Liver (tissue), 8 donors: ENCODE measurements at regions not wholly inside any gene's neighbourhood (a gene's known extent, or its start where the extent isn't known, plus 50 kb on each side); places are given as distances from the start of the nearest gene placed in this dataset.

Experiments
- DNase-seq: peaks from one replicate; pipeline ENCODE4 v3.0.0-alpha.2; 2017; ENCODE audit warnings: low spot score
- H3K27ac ChIP-seq, 2 donors: one replicate each; pipeline ENCODE4 v1.7.0; 2013; ENCODE audit warnings: inconsistent platforms in 2 of 2, low read length in 2 of 2, control low read depth in 1 of 2, low read depth in 1 of 2, mild to moderate bottlenecking in 1 of 2
- H3K27me3 ChIP-seq, 4 donors: one replicate each; pipeline versions ENCODE4 v1.6.1 to v1.7.0; 2013; ENCODE audit warnings: low read length in 3 of 4, inconsistent platforms in 1 of 4, mild to moderate bottlenecking in 1 of 4, moderate library complexity in 1 of 4; ENCODE audit not compliant: control insufficient read depth in 4 of 4, insufficient read depth in 4 of 4
- H3K36me3 ChIP-seq, 4 donors: one replicate each; pipeline versions ENCODE4 v1.6.1 to v1.7.0; 2013; ENCODE audit warnings: low read length in 3 of 4, mild to moderate bottlenecking in 3 of 4, low read depth in 1 of 4, moderate library complexity in 1 of 4; ENCODE audit not compliant: control insufficient read depth in 4 of 4, insufficient read depth in 3 of 4
- H3K4me1 ChIP-seq, 4 donors: one replicate each; pipeline versions ENCODE4 v1.6.1 to v1.7.0; 2013; ENCODE audit warnings: low read length in 3 of 4, mild to moderate bottlenecking in 3 of 4, moderate library complexity in 1 of 4; ENCODE audit not compliant: control insufficient read depth in 4 of 4, insufficient read depth in 4 of 4
- H3K4me3 ChIP-seq, 3 donors: one replicate each; pipeline versions ENCODE4 v1.6.1 to v1.7.0; 2013; ENCODE audit warnings: low read length in 3 of 3, control low read depth in 1 of 3, low read depth in 1 of 3, mild to moderate bottlenecking in 1 of 3
- H3K9ac ChIP-seq, 2 donors: one replicate each; pipeline ENCODE4 v1.7.0; 2013; ENCODE audit warnings: low read length in 2 of 2, mild to moderate bottlenecking in 2 of 2, moderate library complexity in 2 of 2, control low read depth in 1 of 2, low read depth in 1 of 2
- H3K9me3 ChIP-seq, 4 donors: one replicate each; pipeline versions ENCODE4 v1.6.1 to v1.7.0; 2013; ENCODE audit warnings: low read length in 3 of 4; ENCODE audit not compliant: control insufficient read depth in 4 of 4
- EGR1 ChIP-seq, 2 donors: IDR thresholded peaks; 2 replicates each; pipeline ENCODE4 v1.6.1; 2016 to 2018; ENCODE audit warnings: antibody characterized with exemption in 2 of 2, low read depth in 2 of 2
- FOXA1 ChIP-seq: IDR thresholded peaks from 2 replicates; pipeline ENCODE4 v1.6.1; 2016; ENCODE audit warnings: antibody characterized with exemption
- FOXA2 ChIP-seq: IDR thresholded peaks from 2 replicates; pipeline ENCODE4 v1.6.1; 2016; ENCODE audit warnings: antibody characterized with exemption
- GABPA ChIP-seq, 2 donors: IDR thresholded peaks in 1 of 2; conservative IDR thresholded peaks in 1 of 2; 2 replicates each; pipeline ENCODE4 v1.6.1; 2016; ENCODE audit warnings: antibody characterized with exemption in 2 of 2, mild to moderate bottlenecking in 1 of 2, moderate library complexity in 1 of 2
- HNF4A ChIP-seq, 2 donors: conservative IDR thresholded peaks; 2 replicates each; pipeline ENCODE4 v1.6.1; 2016; ENCODE audit warnings: antibody characterized with exemption in 2 of 2, mild to moderate bottlenecking in 2 of 2
- HNF4G ChIP-seq: IDR thresholded peaks from 2 replicates; pipeline ENCODE4 v1.6.1; 2016; ENCODE audit warnings: antibody characterized with exemption
- JUND ChIP-seq, 2 donors: IDR thresholded peaks; 2 replicates each; pipeline ENCODE4 v1.6.1; 2016; ENCODE audit warnings: antibody characterized with exemption in 2 of 2
- MAX ChIP-seq: IDR thresholded peaks from 2 replicates; pipeline ENCODE4 v1.6.1; 2016; ENCODE audit warnings: antibody characterized with exemption
- NR2F2 ChIP-seq: IDR thresholded peaks from 2 replicates; pipeline ENCODE4 v1.6.1; 2016; ENCODE audit warnings: antibody characterized with exemption
- RAD21 ChIP-seq, 2 donors: IDR thresholded peaks; 2 replicates each; pipeline ENCODE4 v1.6.1; 2016; ENCODE audit warnings: antibody characterized with exemption in 2 of 2, mild to moderate bottlenecking in 2 of 2
- RXRA ChIP-seq, 2 donors: IDR thresholded peaks; 2 replicates each; pipeline ENCODE4 v1.6.1; 2017 to 2018; ENCODE audit warnings: antibody characterized with exemption in 2 of 2, mild to moderate bottlenecking in 1 of 2
- SP1 ChIP-seq: IDR thresholded peaks from 2 replicates; pipeline ENCODE4 v1.6.1; 2018; ENCODE audit warnings: antibody characterized with exemption, mild to moderate bottlenecking
- TAF1 ChIP-seq: conservative IDR thresholded peaks from 2 replicates; pipeline ENCODE4 v1.6.1; 2016; ENCODE audit warnings: antibody characterized with exemption, mild to moderate bottlenecking
- YY1 ChIP-seq: IDR thresholded peaks from 2 replicates; pipeline ENCODE4 v1.6.1; 2016; ENCODE audit warnings: antibody characterized with exemption, mild to moderate bottlenecking
- WGBS: extraction: QIAGEN DNeasy Blood & Tissue Kit; methylation state at CpG from one replicate; pipeline ENCODE4 v1.1.7; 2013; 5-methylcytosine and 5-hydroxymethylcytosine counted together
- TF ChIP-seq, protein P1 (sequence below): IDR thresholded peaks from 2 replicates; pipeline ENCODE4 v1.6.1; 2016; ENCODE audit warnings: antibody characterized with exemption
- TF ChIP-seq, protein P2 (sequence below): fragments of 150-350 bp; IDR thresholded peaks from 2 replicates; pipeline ENCODE4 v1.5.1; 2017; ENCODE audit warnings: improper control_type of control experiment, low read depth, low read length; ENCODE audit not compliant: missing input control
- TF ChIP-seq, protein P3 (sequence below): IDR thresholded peaks from 2 replicates; pipeline ENCODE4 v1.6.1; 2016; ENCODE audit warnings: antibody characterized with exemption
- TF ChIP-seq, protein P4 (sequence below): IDR thresholded peaks from 2 replicates; pipeline ENCODE4 v1.6.1; 2016; ENCODE audit warnings: antibody characterized with exemption, mild to moderate bottlenecking
- donor health status: healthy.
- donor health status: healthy.
- donor health status: healthy.
- donor health status: healthy.
- donor health status: healthy.

DNA sequence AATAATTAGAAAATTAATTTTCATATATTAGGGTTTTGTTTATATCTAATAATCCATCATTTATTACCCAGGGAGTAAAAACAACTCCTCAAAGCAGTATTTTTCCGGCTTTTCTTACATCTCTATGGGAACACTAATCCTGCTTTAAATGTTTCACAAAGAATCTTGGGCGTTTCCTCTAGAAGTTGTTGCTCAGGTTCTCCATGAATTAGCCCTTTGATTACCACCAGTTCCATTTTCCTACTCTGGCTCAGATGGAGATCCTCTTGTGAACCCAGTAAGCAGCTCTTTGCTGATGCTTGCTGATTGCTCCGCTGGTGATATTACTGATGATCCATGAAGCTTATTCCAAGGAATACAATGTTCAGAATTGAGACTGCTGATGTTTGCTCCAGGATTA, 78.5 kb upstream of the PKP2 start:
- no peak overlapping the region for H3K9ac ChIP-seq
- H3K9me3 ChIP-seq, result no peaks in the 10 kb centered on the region
- H3K4me3 ChIP-seq, result no peak overlapping the region
- H3K27ac ChIP-seq, result no peak overlapping the region
- TF ChIP-seq FOXA1 (no peak), FOXA2 (no peak), RXRA (IDR thresholded peaks at IDR 0.05) (no peak), MAX (no peak), EGR1 (IDR thresholded peaks at IDR 0.05; ENCODE audit: low read depth in 2 of 2) (no peak), JUND (IDR thresholded peaks at IDR 0.05) (no peak), GABPA (IDR thresholded peaks at IDR 0.05 in 1 of 2, conservative IDR thresholded peaks at IDR 0.05 in 1 of 2) (no peak)
- TF ChIP-seq, protein P1, sequence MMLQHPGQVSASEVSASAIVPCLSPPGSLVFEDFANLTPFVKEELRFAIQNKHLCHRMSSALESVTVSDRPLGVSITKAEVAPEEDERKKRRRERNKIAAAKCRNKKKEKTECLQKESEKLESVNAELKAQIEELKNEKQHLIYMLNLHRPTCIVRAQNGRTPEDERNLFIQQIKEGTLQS, result no peak
- TF ChIP-seq, protein P2, sequence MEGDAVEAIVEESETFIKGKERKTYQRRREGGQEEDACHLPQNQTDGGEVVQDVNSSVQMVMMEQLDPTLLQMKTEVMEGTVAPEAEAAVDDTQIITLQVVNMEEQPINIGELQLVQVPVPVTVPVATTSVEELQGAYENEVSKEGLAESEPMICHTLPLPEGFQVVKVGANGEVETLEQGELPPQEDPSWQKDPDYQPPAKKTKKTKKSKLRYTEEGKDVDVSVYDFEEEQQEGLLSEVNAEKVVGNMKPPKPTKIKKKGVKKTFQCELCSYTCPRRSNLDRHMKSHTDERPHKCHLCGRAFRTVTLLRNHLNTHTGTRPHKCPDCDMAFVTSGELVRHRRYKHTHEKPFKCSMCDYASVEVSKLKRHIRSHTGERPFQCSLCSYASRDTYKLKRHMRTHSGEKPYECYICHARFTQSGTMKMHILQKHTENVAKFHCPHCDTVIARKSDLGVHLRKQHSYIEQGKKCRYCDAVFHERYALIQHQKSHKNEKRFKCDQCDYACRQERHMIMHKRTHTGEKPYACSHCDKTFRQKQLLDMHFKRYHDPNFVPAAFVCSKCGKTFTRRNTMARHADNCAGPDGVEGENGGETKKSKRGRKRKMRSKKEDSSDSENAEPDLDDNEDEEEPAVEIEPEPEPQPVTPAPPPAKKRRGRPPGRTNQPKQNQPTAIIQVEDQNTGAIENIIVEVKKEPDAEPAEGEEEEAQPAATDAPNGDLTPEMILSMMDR, result no peak
- no peaks in the 10 kb centered on the region for H3K36me3 ChIP-seq
- 84% methylated on average over 3 of the region's 3 CpGs for WGBS
- H3K4me1 ChIP-seq, result no peaks in the 10 kb centered on the region
- H3K27me3 ChIP-seq, result peaks cover 0 to 6% (median 1%) of the 10 kb centered on the region in 4 donors
- DNase-seq, result no peak

GRCh38 chr12:32970465-32971110, 74.0 kb upstream of the PKP2 start:
- no peak overlapping the region for H3K9ac ChIP-seq
- no peaks in the 10 kb centered on the region for H3K36me3 ChIP-seq
- H3K27me3 ChIP-seq, result peaks cover 0 to 6% (median 0%) of the 10 kb centered on the region in 4 donors
- TF ChIP-seq YY1, result no peak
- TF ChIP-seq RAD21 (IDR thresholded peaks at IDR 0.05), result no peak
- TF ChIP-seq JUND (IDR thresholded peaks at IDR 0.05), result no peak
- no peak for TF ChIP-seq TAF1
- no peak for TF ChIP-seq HNF4A (conservative IDR thresholded peaks at IDR 0.05)
- TF ChIP-seq MAX, result no peak
- TF ChIP-seq GABPA (IDR thresholded peaks at IDR 0.05 in 1 of 2, conservative IDR thresholded peaks at IDR 0.05 in 1 of 2), result no peak
- TF ChIP-seq, protein P1, result no peak
- TF ChIP-seq FOXA1, result no peak
- TF ChIP-seq, protein P3, sequence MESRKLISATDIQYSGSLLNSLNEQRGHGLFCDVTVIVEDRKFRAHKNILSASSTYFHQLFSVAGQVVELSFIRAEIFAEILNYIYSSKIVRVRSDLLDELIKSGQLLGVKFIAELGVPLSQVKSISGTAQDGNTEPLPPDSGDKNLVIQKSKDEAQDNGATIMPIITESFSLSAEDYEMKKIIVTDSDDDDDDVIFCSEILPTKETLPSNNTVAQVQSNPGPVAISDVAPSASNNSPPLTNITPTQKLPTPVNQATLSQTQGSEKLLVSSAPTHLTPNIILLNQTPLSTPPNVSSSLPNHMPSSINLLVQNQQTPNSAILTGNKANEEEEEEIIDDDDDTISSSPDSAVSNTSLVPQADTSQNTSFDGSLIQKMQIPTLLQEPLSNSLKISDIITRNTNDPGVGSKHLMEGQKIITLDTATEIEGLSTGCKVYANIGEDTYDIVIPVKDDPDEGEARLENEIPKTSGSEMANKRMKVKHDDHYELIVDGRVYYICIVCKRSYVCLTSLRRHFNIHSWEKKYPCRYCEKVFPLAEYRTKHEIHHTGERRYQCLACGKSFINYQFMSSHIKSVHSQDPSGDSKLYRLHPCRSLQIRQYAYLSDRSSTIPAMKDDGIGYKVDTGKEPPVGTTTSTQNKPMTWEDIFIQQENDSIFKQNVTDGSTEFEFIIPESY, result no peak
- TF ChIP-seq FOXA2, result no peak
- TF ChIP-seq RXRA (IDR thresholded peaks at IDR 0.05), result no peak
- TF ChIP-seq SP1, result no peak
- TF ChIP-seq, protein P2, result no peak
- no peak for TF ChIP-seq HNF4G
- TF ChIP-seq, protein P4, sequence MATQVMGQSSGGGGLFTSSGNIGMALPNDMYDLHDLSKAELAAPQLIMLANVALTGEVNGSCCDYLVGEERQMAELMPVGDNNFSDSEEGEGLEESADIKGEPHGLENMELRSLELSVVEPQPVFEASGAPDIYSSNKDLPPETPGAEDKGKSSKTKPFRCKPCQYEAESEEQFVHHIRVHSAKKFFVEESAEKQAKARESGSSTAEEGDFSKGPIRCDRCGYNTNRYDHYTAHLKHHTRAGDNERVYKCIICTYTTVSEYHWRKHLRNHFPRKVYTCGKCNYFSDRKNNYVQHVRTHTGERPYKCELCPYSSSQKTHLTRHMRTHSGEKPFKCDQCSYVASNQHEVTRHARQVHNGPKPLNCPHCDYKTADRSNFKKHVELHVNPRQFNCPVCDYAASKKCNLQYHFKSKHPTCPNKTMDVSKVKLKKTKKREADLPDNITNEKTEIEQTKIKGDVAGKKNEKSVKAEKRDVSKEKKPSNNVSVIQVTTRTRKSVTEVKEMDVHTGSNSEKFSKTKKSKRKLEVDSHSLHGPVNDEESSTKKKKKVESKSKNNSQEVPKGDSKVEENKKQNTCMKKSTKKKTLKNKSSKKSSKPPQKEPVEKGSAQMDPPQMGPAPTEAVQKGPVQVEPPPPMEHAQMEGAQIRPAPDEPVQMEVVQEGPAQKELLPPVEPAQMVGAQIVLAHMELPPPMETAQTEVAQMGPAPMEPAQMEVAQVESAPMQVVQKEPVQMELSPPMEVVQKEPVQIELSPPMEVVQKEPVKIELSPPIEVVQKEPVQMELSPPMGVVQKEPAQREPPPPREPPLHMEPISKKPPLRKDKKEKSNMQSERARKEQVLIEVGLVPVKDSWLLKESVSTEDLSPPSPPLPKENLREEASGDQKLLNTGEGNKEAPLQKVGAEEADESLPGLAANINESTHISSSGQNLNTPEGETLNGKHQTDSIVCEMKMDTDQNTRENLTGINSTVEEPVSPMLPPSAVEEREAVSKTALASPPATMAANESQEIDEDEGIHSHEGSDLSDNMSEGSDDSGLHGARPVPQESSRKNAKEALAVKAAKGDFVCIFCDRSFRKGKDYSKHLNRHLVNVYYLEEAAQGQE, result no peak
- TF ChIP-seq NR2F2, result no peak
- H3K4me1 ChIP-seq, result no peaks in the 10 kb centered on the region
- DNase-seq, result no peak
- H3K9me3 ChIP-seq, result no peaks in the 10 kb centered on the region
- WGBS, result 71% methylated on average over 6 of the region's 6 CpGs
- no peak overlapping the region for H3K4me3 ChIP-seq
- no peak overlapping the region for H3K27ac ChIP-seq
